Endodermal cell (in vitro differentiated cells): ENCODE measurements at regions not wholly inside any gene's neighbourhood (a gene's known extent, or its start where the extent isn't known, plus 50 kb on each side); places are given as distances from the start of the nearest gene placed in this dataset.

ENCODE experiments used
- DNase-seq: peaks from one replicate; pipeline ENCODE4 v3.0.0-alpha.2; 2017
- H3K27ac ChIP-seq: 2 replicates; pipeline ENCODE4 v1.5.1; 2013; ENCODE audit warnings: mild to moderate bottlenecking, low read depth, low read length, moderate library complexity
- H3K27me3 ChIP-seq: 2 replicates; pipeline ENCODE4 v1.6.1; 2013; ENCODE audit warnings: mild to moderate bottlenecking, low read length, moderate library complexity; ENCODE audit not compliant: insufficient read depth, control insufficient read depth, poor library complexity, severe bottlenecking
- H3K36me3 ChIP-seq: 2 replicates; pipeline ENCODE4 v1.7.0; 2013; ENCODE audit warnings: mild to moderate bottlenecking, low read length, moderate library complexity; ENCODE audit not compliant: control insufficient read depth, insufficient read depth
- H3K4me1 ChIP-seq: one replicate; pipeline ENCODE4 v1.7.0; 2013; ENCODE audit warnings: low read length; ENCODE audit not compliant: control insufficient read depth, insufficient read depth
- H3K4me3 ChIP-seq: 2 replicates; pipeline ENCODE4 v1.5.1; 2013; ENCODE audit warnings: mild to moderate bottlenecking, low read length, moderate library complexity
- H3K9ac ChIP-seq: 2 replicates; pipeline ENCODE4 v1.6.1; 2013; ENCODE audit warnings: mild to moderate bottlenecking, low read length, moderate library complexity; ENCODE audit not compliant: poor library complexity, severe bottlenecking; ENCODE audit errors: extremely low read depth
- H3K9me3 ChIP-seq: 2 replicates; pipeline ENCODE4 v1.6.1; 2013; ENCODE audit warnings: mild to moderate bottlenecking, low read length, moderate library complexity; ENCODE audit not compliant: control insufficient read depth
- H3K27ac Mint-ChIP-seq: 2 replicates; pipeline ENCODE4 v1.8.0; 2020; ENCODE audit warnings: mixed read lengths
- H3K27me3 Mint-ChIP-seq: 2 replicates; pipeline ENCODE4 v1.8.0; 2021; ENCODE audit warnings: mild to moderate bottlenecking, mixed read lengths; ENCODE audit not compliant: insufficient read depth
- H3K36me3 Mint-ChIP-seq: 2 replicates; pipeline ENCODE4 v1.8.0; 2020; ENCODE audit warnings: low read depth, mixed read lengths
- H3K4me1 Mint-ChIP-seq: 2 replicates; pipeline ENCODE4 v1.8.0; 2020; ENCODE audit warnings: mixed read lengths
- H3K4me3 Mint-ChIP-seq: 2 replicates; pipeline ENCODE4 v1.8.0; 2020; ENCODE audit warnings: mild to moderate bottlenecking, moderate library complexity, mixed read lengths
- H3K9me3 Mint-ChIP-seq: 2 replicates; pipeline ENCODE4 v1.8.0; 2020; ENCODE audit warnings: mild to moderate bottlenecking, mixed read lengths
- WGBS, 2 experiments: methylation state at CpG; one replicate each; pipeline versions ENCODE4 v1.1.5 to v1.1.7; 2013; ENCODE audit warnings: missing lambda C conversion rate in 2 of 2, mixed read lengths in 1 of 2; ENCODE audit not compliant: insufficient coverage in 1 of 2, insufficient read length in 1 of 2; 5-methylcytosine and 5-hydroxymethylcytosine counted together
- TF ChIP-seq, protein P1 (sequence below): fragments of 200-600 bp; sonication (generic); conservative IDR thresholded peaks from 2 replicates; pipeline ENCODE4 v1.5.0; 2021; ENCODE audit warnings: antibody characterized with exemption, mild to moderate bottlenecking

DNA sequence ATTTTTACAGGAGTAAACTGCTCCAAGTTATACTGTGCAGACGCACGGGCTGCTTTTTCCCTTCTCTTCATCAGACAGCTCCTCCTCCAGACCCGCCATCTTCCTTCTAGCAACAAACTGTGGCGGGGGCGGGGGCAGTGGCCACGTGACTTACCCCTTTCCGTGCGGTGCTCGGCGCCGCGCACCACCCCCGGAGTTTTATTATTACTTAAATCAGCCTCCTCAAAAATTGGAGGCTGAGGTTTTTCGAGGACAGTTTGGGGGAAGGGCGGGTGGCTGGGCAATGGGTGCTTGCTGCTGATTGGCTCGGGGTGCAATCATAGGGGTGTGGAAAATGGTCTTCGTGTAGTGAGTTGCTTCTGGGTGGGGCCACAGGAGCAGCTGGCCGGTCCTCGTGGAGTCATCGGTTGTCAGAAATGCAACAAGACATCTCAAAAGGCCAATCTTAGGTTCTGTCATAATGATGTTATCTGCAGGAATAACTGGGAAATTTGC is 77.1 kb upstream of the MFGE8 start:
- Histone ChIP-seq H3K27ac (no peak overlapping the region), H3K4me1 (peaks cover 32% of the 10 kb centered on the region), H3K4me3 (no peak overlapping the region), H3K36me3 (no peaks in the 10 kb centered on the region), H3K9me3 (no peaks in the 10 kb centered on the region), H3K27me3 (peaks cover 37% of the 10 kb centered on the region), H3K9ac (no peak overlapping the region)
- WGBS, 2 experiments = 92 to 97% methylated on average over 13 to 20 of the region's 20 CpGs
- no peak for DNase-seq
- TF ChIP-seq, protein P1, sequence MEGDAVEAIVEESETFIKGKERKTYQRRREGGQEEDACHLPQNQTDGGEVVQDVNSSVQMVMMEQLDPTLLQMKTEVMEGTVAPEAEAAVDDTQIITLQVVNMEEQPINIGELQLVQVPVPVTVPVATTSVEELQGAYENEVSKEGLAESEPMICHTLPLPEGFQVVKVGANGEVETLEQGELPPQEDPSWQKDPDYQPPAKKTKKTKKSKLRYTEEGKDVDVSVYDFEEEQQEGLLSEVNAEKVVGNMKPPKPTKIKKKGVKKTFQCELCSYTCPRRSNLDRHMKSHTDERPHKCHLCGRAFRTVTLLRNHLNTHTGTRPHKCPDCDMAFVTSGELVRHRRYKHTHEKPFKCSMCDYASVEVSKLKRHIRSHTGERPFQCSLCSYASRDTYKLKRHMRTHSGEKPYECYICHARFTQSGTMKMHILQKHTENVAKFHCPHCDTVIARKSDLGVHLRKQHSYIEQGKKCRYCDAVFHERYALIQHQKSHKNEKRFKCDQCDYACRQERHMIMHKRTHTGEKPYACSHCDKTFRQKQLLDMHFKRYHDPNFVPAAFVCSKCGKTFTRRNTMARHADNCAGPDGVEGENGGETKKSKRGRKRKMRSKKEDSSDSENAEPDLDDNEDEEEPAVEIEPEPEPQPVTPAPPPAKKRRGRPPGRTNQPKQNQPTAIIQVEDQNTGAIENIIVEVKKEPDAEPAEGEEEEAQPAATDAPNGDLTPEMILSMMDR = no peak
- Mint-ChIP-seq H3K27ac (no peak overlapping the region), H3K9me3 (peaks cover 6% of the 10 kb centered on the region), H3K4me3 (no peak overlapping the region), H3K27me3 (peaks cover 59% of the 10 kb centered on the region), H3K36me3 (no peaks in the 10 kb centered on the region), H3K4me1 (peaks cover 70% of the 10 kb centered on the region)

DNA sequence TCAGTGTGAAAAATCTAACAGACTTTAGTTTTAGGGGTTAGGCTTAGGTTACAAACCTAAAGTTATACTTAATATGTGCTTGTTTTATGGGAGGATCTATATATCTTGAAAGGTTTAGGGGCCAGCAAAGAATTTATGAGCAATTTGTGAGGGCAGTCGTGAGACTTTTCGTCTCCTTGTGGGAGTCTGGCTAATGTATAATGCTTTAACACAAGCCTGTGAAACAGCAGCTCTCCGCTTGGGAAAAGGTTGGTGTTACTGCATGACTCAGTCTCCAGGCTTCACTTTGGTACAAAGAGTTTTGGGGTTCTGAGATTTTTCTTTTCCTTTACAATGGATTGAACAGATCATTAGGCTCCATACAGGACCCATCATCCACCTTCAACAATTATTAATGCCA is 79.0 kb upstream of the MFGE8 start:
- no peak overlapping the region for H3K27ac Mint-ChIP-seq
- H3K9me3 Mint-ChIP-seq = peaks cover 6% of the 10 kb centered on the region
- no peaks in the 10 kb centered on the region for H3K36me3 ChIP-seq
- no peaks in the 10 kb centered on the region for H3K36me3 Mint-ChIP-seq
- TF ChIP-seq, protein P1 = no peak
- H3K4me1 ChIP-seq = peaks cover 22% of the 10 kb centered on the region
- no peak overlapping the region for H3K4me3 ChIP-seq
- peaks cover 37% of the 10 kb centered on the region for H3K27me3 ChIP-seq
- no peak overlapping the region for H3K4me3 Mint-ChIP-seq
- no peak overlapping the region for H3K9ac ChIP-seq
- H3K27me3 Mint-ChIP-seq = peaks cover 70% of the 10 kb centered on the region
- no peak for DNase-seq
- WGBS, 2 experiments = 97 to 99% methylated on average over 3 of the region's 3 CpGs
- no peaks in the 10 kb centered on the region for H3K9me3 ChIP-seq
- H3K27ac ChIP-seq = no peak overlapping the region
- peaks cover 54% of the 10 kb centered on the region for H3K4me1 Mint-ChIP-seq

- no peaks in the 10 kb centered on the region for H3K36me3 Mint-ChIP-seq
- peaks cover 73% of the 10 kb centered on the region for H3K27me3 Mint-ChIP-seq
- WGBS, 2 experiments = 77% methylated on average over 6 to 7 of the region's 7 CpGs
- Histone ChIP-seq H3K36me3 (no peaks in the 10 kb centered on the region), H3K9me3 (no peaks in the 10 kb centered on the region), H3K27ac (no peak overlapping the region), H3K27me3 (peaks cover 37% of the 10 kb centered on the region), H3K4me1 (peaks cover 14% of the 10 kb centered on the region), H3K9ac (no peak overlapping the region), H3K4me3 (no peak overlapping the region)
- TF ChIP-seq, protein P1 = no peak
- DNase-seq = no peak
- H3K9me3 Mint-ChIP-seq = peaks cover 6% of the 10 kb centered on the region
- H3K4me1 Mint-ChIP-seq = peaks cover 47% of the 10 kb centered on the region
- H3K27ac Mint-ChIP-seq = peak overlapping the region; percentile 64
- no peak overlapping the region for H3K4me3 Mint-ChIP-seq
Measured at GRCh38 chr15:88992912-88993376, 79.8 kb upstream of the MFGE8 start.
